ENCODE measurements at regions not wholly inside any gene's neighbourhood (a gene's known extent, or its start where the extent isn't known, plus 50 kb on each side); places are given as distances from the start of the nearest gene placed in this dataset.
"Not testable (repeated sequence)": the region's sequence is repeated elsewhere in the genome, so short reads cannot be mapped to it uniquely, and the experiment has no call there.

DNA sequence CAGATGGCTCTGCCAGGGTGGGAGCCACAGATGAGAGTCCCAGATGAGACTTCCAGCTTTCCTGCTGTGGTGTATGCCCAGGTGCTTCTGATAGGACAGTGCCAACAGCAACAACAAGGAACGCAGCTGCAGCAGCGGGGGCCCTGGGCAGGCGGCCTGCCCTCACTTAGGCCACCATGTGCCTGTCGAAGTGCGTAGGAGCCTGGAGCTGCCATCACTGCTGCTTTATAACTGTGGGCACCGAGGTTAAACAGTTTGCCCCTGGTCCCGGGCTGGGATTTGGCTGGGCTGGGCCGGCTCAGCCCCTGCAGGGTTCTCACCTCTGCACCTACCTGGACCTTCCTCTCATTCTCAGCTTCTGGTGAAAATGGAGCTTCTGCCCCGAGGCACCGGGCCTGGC is 54.4 kb upstream of the LRPAP1 start:
- not testable (repeated sequence) for DNase-seq

GRCh38 chr4:3585567-3585966 is 53.3 kb upstream of the LRPAP1 start:
- not testable (repeated sequence) for DNase-seq

GRCh38 chr4:3582091-3582475 is 49.9 kb upstream of the LRPAP1 start:
- no peak for DNase-seq

Measured in NCI-H1417 (cell line).